HCT116 (cell line): ENCODE measurements at regions not wholly inside any gene's neighbourhood (a gene's known extent, or its start where the extent isn't known, plus 50 kb on each side); places are given as distances from the start of the nearest gene placed in this dataset.
"Not testable (repeated sequence)": the region's sequence is repeated elsewhere in the genome, so short reads cannot be mapped to it uniquely, and the experiment has no call there.

Experiments
- ATAC-seq: fragments of 200-7000 bp; cut with Tn5 transposase; 2 replicates; pipeline ENCODE4 v1.9.1; 2020; ENCODE audit warnings: mild to moderate bottlenecking, moderate library complexity
- BruUV-seq: library from RNA; stranded (reverse); fragments of 400-500 nt; replicated peaks from 2 replicates; lab custom pipeline; 2021; lab: Mats Ljungman, UMichigan
- CTCF ChIA-PET: fragments of 300-600 bp; sonication (Branson Sonifier 250); formaldehyde crosslinking; loops from one replicate; lab custom pipeline; 2021; ENCODE audit warnings: antibody characterized with exemption; lab: Charles Lee
- POLR2A ChIA-PET: fragments of 300-600, 350-600 bp; sonication (Branson Sonifier 250); formaldehyde crosslinking; loops from one replicate; lab custom pipeline; 2021; ENCODE audit warnings: antibody characterized with exemption; lab: Charles Lee
- RAD21 ChIA-PET, 2 experiments: fragments of 300-600 bp; sonication (Branson Sonifier 250); formaldehyde crosslinking; loops; one replicate each; lab custom pipeline; 2023; ENCODE audit warnings: low total read pairs in 2 of 2; ENCODE audit not compliant: uncharacterized antibody in 2 of 2, unreplicated experiment in 2 of 2, low non-redundant PET in 1 of 2; lab: Charles Lee
- DNase-seq: peaks from one replicate; pipeline ENCODE4 v3.0.0-alpha.2; 2010; ENCODE audit warnings: low read depth, low spot score
- H2AFZ ChIP-seq: fragments of 200-600 bp; shearing (Covaris generic), sonication (generic); 2 replicates; pipeline ENCODE4 v1.6.1; 2017; ENCODE audit warnings: low read depth, mixed run types, mixed read lengths, antibody characterized with exemption, low read length; ENCODE audit not compliant: poor library complexity, severe bottlenecking
- H3K27ac ChIP-seq: 2 replicates; pipeline ENCODE4 v1.5.1; 2012; ENCODE audit warnings: low read depth, low read length
- H3K27me3 ChIP-seq: fragments of 200-600 bp; sonication (generic); 2 replicates; pipeline ENCODE4 v1.6.1; 2016; ENCODE audit warnings: mixed run types, low read length, mixed read lengths; ENCODE audit not compliant: insufficient read depth
- H3K36me3 ChIP-seq, 2 experiments: fragments of 200-500 bp in 1 of 2; fragments of 200-600 bp in 1 of 2; sonication (Bioruptor generic) in 1 of 2; sonication (generic) in 1 of 2; 2 replicates each; pipeline versions ENCODE4 v1.5.1 to v1.6.1; 2014 to 2016; ENCODE audit warnings: low read length in 2 of 2, inconsistent platforms in 1 of 2, mixed read lengths in 1 of 2, mixed run types in 1 of 2; ENCODE audit not compliant: insufficient read depth in 2 of 2, control insufficient read depth in 1 of 2
- H3K4me1 ChIP-seq, 2 experiments: fragments of 200-600 bp in 1 of 2; sonication (generic) in 1 of 2; 2 replicates each; pipeline versions ENCODE4 v1.5.1 to v1.6.1; 2012 to 2017; ENCODE audit warnings: low read length in 2 of 2, inconsistent platforms in 1 of 2, mild to moderate bottlenecking in 1 of 2, mixed read lengths in 1 of 2, mixed run types in 1 of 2, moderate library complexity in 1 of 2; ENCODE audit not compliant: insufficient read depth in 2 of 2, control insufficient read depth in 1 of 2
- H3K4me2 ChIP-seq: fragments of 200-600 bp; sonication (generic); 2 replicates; pipeline ENCODE4 v1.6.1; 2017; ENCODE audit warnings: mixed run types, low read length, mixed read lengths
- H3K4me3 ChIP-seq, 2 experiments: fragments of 200-600 bp in 1 of 2; sonication (generic) in 1 of 2; replicated peaks in 1 of 2; 2 replicates each; pipeline ENCODE4 v1.5.1; 2011 to 2016; ENCODE audit warnings: low read length in 2 of 2, control low read depth in 1 of 2, low read depth in 1 of 2, mild to moderate bottlenecking in 1 of 2, mixed read lengths in 1 of 2, mixed run types in 1 of 2
- H3K79me2 ChIP-seq: fragments of 200-600 bp; sonication (generic); 2 replicates; pipeline ENCODE4 v1.6.1; 2017; ENCODE audit warnings: mild to moderate bottlenecking, mixed run types, low read length, moderate library complexity, mixed read lengths; ENCODE audit not compliant: insufficient read depth
- H3K9ac ChIP-seq: fragments of 200-600 bp; sonication (generic); 2 replicates; pipeline ENCODE4 v1.6.1; 2016; ENCODE audit warnings: low read length, mixed read lengths
- H3K9me2 ChIP-seq: fragments of 200-600 bp; sonication (generic), shearing (Covaris generic); 2 replicates; pipeline ENCODE4 v1.6.1; 2017; ENCODE audit warnings: mixed run types, mild to moderate bottlenecking, moderate library complexity; ENCODE audit not compliant: insufficient read depth
- H3K9me3 ChIP-seq, 2 experiments: fragments of 200-500 bp in 1 of 2; fragments of 200-600 bp in 1 of 2; sonication (Bioruptor generic) in 1 of 2; sonication (generic) in 1 of 2; 2 replicates each; pipeline ENCODE4 v1.6.1; 2014 to 2017; ENCODE audit warnings: low read length in 2 of 2, mixed read lengths in 2 of 2, inconsistent platforms in 1 of 2, low read depth in 1 of 2, mild to moderate bottlenecking in 1 of 2, mixed run types in 1 of 2, moderate library complexity in 1 of 2; ENCODE audit not compliant: control insufficient read depth in 1 of 2, insufficient read depth in 1 of 2
- H4K20me1 ChIP-seq: fragments of 200-600 bp; sonication (generic), shearing (Covaris generic); 2 replicates; pipeline ENCODE4 v1.6.1; 2017; ENCODE audit warnings: mixed run types, mild to moderate bottlenecking, moderate library complexity; ENCODE audit not compliant: insufficient read depth
- intact Hi-C: fragments of 100-400 bp; cut with micrococcal nuclease; formaldehyde crosslinking; loops from 2 replicates; pipeline ENCODE4 v1.10.0; 2022

DNA sequence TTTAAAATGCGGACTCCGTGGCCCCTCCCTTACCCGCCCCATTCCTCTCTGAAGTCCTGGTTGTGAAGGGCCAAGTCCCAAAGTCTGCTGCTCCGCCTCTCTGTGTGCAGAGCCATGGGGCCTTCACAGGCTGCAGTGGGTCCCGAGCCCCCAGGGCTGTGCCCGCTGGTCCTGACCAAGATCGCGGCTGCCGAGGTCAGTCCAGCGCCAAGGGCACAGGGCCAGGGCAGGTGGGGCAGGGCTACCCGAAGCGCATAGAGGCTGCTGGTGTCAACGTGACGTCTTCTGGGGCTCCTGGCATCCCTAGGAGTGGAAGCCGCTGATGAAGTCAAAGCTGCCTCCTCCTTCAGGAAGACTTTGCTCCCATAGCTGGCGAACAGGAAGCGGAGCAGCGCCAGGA lies 858.8 kb downstream of the TUBA3C start:
- H3K4me2 ChIP-seq, H3K27ac ChIP-seq, H3K36me3 ChIP-seq, CTCF ChIA-PET, BruUV-seq, H3K9me3 ChIP-seq, H3K4me1 ChIP-seq, ATAC-seq, H4K20me1 ChIP-seq, H3K4me3 ChIP-seq, H2AFZ ChIP-seq, DNase-seq, H3K27me3 ChIP-seq, H3K9ac ChIP-seq, H3K79me2 ChIP-seq, POLR2A ChIA-PET, H3K9me2 ChIP-seq, RAD21 ChIA-PET, intact Hi-C loops: not testable (repeated sequence)

DNA sequence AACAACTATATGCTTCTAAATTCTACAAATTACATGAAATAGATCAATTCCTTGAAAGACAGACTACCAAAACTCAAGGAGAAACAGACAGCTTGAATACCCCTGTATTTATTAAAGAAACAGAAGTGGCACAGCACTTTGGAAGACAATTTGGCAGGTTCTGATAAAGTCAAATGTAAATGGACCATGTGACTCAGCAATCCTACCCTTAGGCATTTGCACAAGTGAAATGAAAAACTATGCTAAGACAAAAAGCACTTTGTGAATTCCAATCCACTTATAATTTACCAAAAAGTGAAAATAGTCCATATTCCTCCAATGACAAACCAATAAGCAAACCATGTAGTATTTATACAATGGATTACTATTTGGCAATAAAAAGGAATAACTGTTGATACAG lies 862.0 kb downstream of the TUBA3C start:
- CTCF ChIA-PET, H3K9me3 ChIP-seq, POLR2A ChIA-PET, H3K79me2 ChIP-seq, H3K4me1 ChIP-seq, H3K4me2 ChIP-seq, DNase-seq, H3K9me2 ChIP-seq, RAD21 ChIA-PET, H3K27me3 ChIP-seq, H3K36me3 ChIP-seq, BruUV-seq, H3K9ac ChIP-seq, H3K27ac ChIP-seq, intact Hi-C loops, H4K20me1 ChIP-seq, H3K4me3 ChIP-seq, H2AFZ ChIP-seq, ATAC-seq: not testable (repeated sequence)

DNA sequence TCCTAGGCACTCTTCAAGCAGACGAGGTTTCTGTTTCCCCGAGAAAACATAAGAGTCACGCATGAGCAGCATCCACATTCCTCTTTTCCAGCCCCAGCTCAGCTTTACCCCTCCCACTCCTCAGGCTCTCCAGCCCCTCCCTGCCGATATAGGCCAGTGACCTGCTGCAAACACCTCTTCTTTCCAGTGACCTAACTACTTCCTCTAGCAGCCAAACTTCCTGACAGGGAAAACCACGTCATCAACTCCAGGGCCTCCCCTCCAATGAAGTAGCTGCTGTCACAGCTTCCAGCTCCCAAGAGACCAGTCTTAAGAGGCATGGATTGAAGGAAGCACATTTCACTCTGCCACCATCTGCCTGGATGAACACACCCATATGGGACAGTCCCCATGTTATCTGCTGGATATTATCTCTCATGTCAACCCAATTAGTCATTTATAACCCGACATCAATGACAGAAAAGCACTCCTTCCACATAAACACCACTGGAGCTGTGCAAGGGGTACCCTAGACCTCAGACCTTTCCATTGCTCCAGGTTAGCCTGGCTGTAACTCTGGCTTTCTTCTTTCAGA lies 878.3 kb downstream of the TUBA3C start:
- H4K20me1 ChIP-seq, CTCF ChIA-PET, H3K36me3 ChIP-seq, H3K27ac ChIP-seq, H3K4me3 ChIP-seq, BruUV-seq, POLR2A ChIA-PET, ATAC-seq, H3K9me2 ChIP-seq, H3K79me2 ChIP-seq, H3K9ac ChIP-seq, H3K27me3 ChIP-seq, H3K4me1 ChIP-seq, H3K4me2 ChIP-seq, intact Hi-C loops, DNase-seq, H2AFZ ChIP-seq, H3K9me3 ChIP-seq, RAD21 ChIA-PET: not testable (repeated sequence)

DNA sequence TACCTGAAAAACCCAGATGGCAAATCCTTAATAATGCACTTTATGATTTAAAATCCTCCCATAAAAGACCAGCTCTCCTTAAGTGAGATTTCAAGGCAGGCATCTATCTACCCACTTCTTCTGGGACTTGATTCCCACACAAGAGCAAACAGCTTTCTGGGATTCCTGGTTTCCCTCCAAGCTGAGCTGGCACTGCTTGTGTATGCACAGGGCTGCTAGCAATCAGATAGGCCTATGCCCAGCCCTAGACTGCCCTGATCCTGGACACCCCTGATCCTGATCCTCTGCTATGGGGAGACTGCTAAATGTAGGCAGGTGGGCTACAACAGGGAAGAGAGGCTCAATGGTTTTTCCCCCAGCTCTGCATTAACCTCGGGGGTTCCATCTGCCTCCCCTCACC lies 880.7 kb downstream of the TUBA3C start:
- H3K9me2 ChIP-seq, CTCF ChIA-PET, ATAC-seq, H3K36me3 ChIP-seq, H2AFZ ChIP-seq, DNase-seq, H3K4me2 ChIP-seq, H3K27me3 ChIP-seq, H3K9me3 ChIP-seq, H3K27ac ChIP-seq, H3K4me3 ChIP-seq, H3K9ac ChIP-seq, H3K79me2 ChIP-seq, H3K4me1 ChIP-seq, POLR2A ChIA-PET, RAD21 ChIA-PET, H4K20me1 ChIP-seq, intact Hi-C loops, BruUV-seq: not testable (repeated sequence)
